ENCODE measurements at regions not wholly inside any gene's neighbourhood (a gene's known extent, or its start where the extent isn't known, plus 50 kb on each side); places are given as distances from the start of the nearest gene placed in this dataset.

GRCh38 chr3:18533039-18533438 lies 107.9 kb upstream of the SATB1 start:
- H3K36me3 ChIP-seq (ENCODE audit: control insufficient read depth in 4 of 4, insufficient read depth in 3 of 4, low read depth in 1 of 4, low read length in 3 of 4): no peaks in the 10 kb centered on the region
- H3K27me3 ChIP-seq (ENCODE audit: control insufficient read depth in 4 of 4, insufficient read depth in 4 of 4, low read length in 3 of 4): no peaks in the 10 kb centered on the region
- DNase-seq (ENCODE audit: low spot score): no peak
- 91% methylated on average over 2 of the region's 2 CpGs for WGBS
- no peak overlapping the region for H3K9ac ChIP-seq (ENCODE audit: low read depth in 1 of 2, low read length in 2 of 2)
- H3K4me1 ChIP-seq (ENCODE audit: control insufficient read depth in 4 of 4, insufficient read depth in 4 of 4, low read length in 3 of 4): no peaks in the 10 kb centered on the region
- no peak overlapping the region for H3K4me3 ChIP-seq (ENCODE audit: low read depth in 1 of 3, low read length in 3 of 3)
- H3K9me3 ChIP-seq (ENCODE audit: control insufficient read depth in 4 of 4, low read length in 3 of 4): no peaks in the 10 kb centered on the region
- TF ChIP-seq FOXA2 (IDR thresholded peaks at IDR 0.05): no peak
- TF ChIP-seq MAX (IDR thresholded peaks at IDR 0.05): no peak
- no peak for TF ChIP-seq JUND (IDR thresholded peaks at IDR 0.05)
- TF ChIP-seq CTCF (IDR thresholded peaks at IDR 0.05; ENCODE audit: low read depth, low read length, missing input control): no peak
- no peak for TF ChIP-seq HNF4A (conservative IDR thresholded peaks at IDR 0.05)
- TF ChIP-seq SP1 (IDR thresholded peaks at IDR 0.05): no peak
- no peak for TF ChIP-seq YY1 (IDR thresholded peaks at IDR 0.05)
- TF ChIP-seq EGR1 (IDR thresholded peaks at IDR 0.05; ENCODE audit: low read depth in 2 of 2): no peak
- no peak for TF ChIP-seq RXRA (IDR thresholded peaks at IDR 0.05)
- no peak for TF ChIP-seq ZBTB33 (IDR thresholded peaks at IDR 0.05)
- TF ChIP-seq FOXA1 (IDR thresholded peaks at IDR 0.05): no peak
- TF ChIP-seq GABPA (IDR thresholded peaks at IDR 0.05 in 1 of 2, conservative IDR thresholded peaks at IDR 0.05 in 1 of 2): no peak
- no peak for TF ChIP-seq RAD21 (IDR thresholded peaks at IDR 0.05)
- no peak for TF ChIP-seq TAF1 (conservative IDR thresholded peaks at IDR 0.05)
- no peak overlapping the region for H3K27ac ChIP-seq (ENCODE audit: low read depth in 1 of 2, low read length in 2 of 2)

GRCh38 chr3:18531662-18532061 lies 106.5 kb upstream of the SATB1 start:
- H3K36me3 ChIP-seq (ENCODE audit: control insufficient read depth in 4 of 4, insufficient read depth in 3 of 4, low read depth in 1 of 4, low read length in 3 of 4): no peaks in the 10 kb centered on the region
- H3K4me1 ChIP-seq (ENCODE audit: control insufficient read depth in 4 of 4, insufficient read depth in 4 of 4, low read length in 3 of 4): no peaks in the 10 kb centered on the region
- WGBS: 88% methylated on average over 1 of the region's 1 CpG
- no peak overlapping the region for H3K4me3 ChIP-seq (ENCODE audit: low read depth in 1 of 3, low read length in 3 of 3)
- DNase-seq (ENCODE audit: low spot score): no peak
- no peaks in the 10 kb centered on the region for H3K27me3 ChIP-seq (ENCODE audit: control insufficient read depth in 4 of 4, insufficient read depth in 4 of 4, low read length in 3 of 4)
- no peak overlapping the region for H3K27ac ChIP-seq (ENCODE audit: low read depth in 1 of 2, low read length in 2 of 2)
- no peak overlapping the region for H3K9ac ChIP-seq (ENCODE audit: low read depth in 1 of 2, low read length in 2 of 2)
- TF ChIP-seq SP1 (IDR thresholded peaks at IDR 0.05) (no peak), YY1 (IDR thresholded peaks at IDR 0.05) (no peak), TAF1 (conservative IDR thresholded peaks at IDR 0.05) (no peak), EGR1 (IDR thresholded peaks at IDR 0.05; ENCODE audit: low read depth in 2 of 2) (no peak), NR2F2 (IDR thresholded peaks at IDR 0.05) (no peak), FOXA2 (IDR thresholded peaks at IDR 0.05) (no peak), HNF4A (conservative IDR thresholded peaks at IDR 0.05) (no peak), MAX (IDR thresholded peaks at IDR 0.05) (no peak), RAD21 (IDR thresholded peaks at IDR 0.05) (no peak), RXRA (IDR thresholded peaks at IDR 0.05) (no peak), CTCF (IDR thresholded peaks at IDR 0.05; ENCODE audit: low read depth, low read length, missing input control) (no peak), HNF4G (IDR thresholded peaks at IDR 0.05) (no peak), ZBTB33 (IDR thresholded peaks at IDR 0.05) (no peak), REST (IDR thresholded peaks at IDR 0.05) (no peak), GABPA (IDR thresholded peaks at IDR 0.05 in 1 of 2, conservative IDR thresholded peaks at IDR 0.05 in 1 of 2) (no peak), JUND (IDR thresholded peaks at IDR 0.05) (no peak), ATF3 (IDR thresholded peaks at IDR 0.05) (no peak)
- H3K9me3 ChIP-seq (ENCODE audit: control insufficient read depth in 4 of 4, low read length in 3 of 4): no peaks in the 10 kb centered on the region

Measured in liver (tissue), 8 donors.